ENCODE measurements at regions not wholly inside any gene's neighbourhood (a gene's known extent, or its start where the extent isn't known, plus 50 kb on each side); places are given as distances from the start of the nearest gene placed in this dataset.

GRCh38 chr21:24188506-24188905 lies 1418.8 kb downstream of the MRPL39 start:
- no peak for DNase-seq

- no peak for DNase-seq
Measured at GRCh38 chr21:24183077-24183476, 1424.2 kb downstream of the MRPL39 start.

- no peak for DNase-seq
Measured at GRCh38 chr21:24179110-24179509, 1428.2 kb downstream of the MRPL39 start.

GRCh38 chr21:24175106-24175505 lies 1432.2 kb downstream of the MRPL39 start:
- DNase-seq, result no peak

GRCh38 chr21:24171736-24172135 lies 1435.5 kb downstream of the MRPL39 start:
- no peak for DNase-seq

GRCh38 chr21:24163539-24163938 lies 1443.7 kb downstream of the MRPL39 start:
- DNase-seq, result no peak

- no peak for DNase-seq
Measured at GRCh38 chr21:24160528-24160927, 1446.8 kb downstream of the MRPL39 start.

GRCh38 chr21:24153137-24153536 lies 1454.1 kb downstream of the MRPL39 start:
- DNase-seq, result no peak

GRCh38 chr21:24150753-24151152 lies 1456.5 kb downstream of the MRPL39 start:
- DNase-seq, result no peak

GRCh38 chr21:24148461-24148860 lies 1458.8 kb downstream of the MRPL39 start:
- DNase-seq, result no peak

- DNase-seq, result no peak
Measured at GRCh38 chr21:24147674-24148073, 1459.6 kb downstream of the MRPL39 start.

GRCh38 chr21:24131056-24131455 lies 1476.2 kb downstream of the MRPL39 start:
- DNase-seq, result no peak

GRCh38 chr21:24127651-24128050 lies 1479.6 kb downstream of the MRPL39 start:
- DNase-seq, result no peak

GRCh38 chr21:24123785-24124184 lies 1483.5 kb downstream of the MRPL39 start:
- DNase-seq, result no peak

- DNase-seq, result no peak
Measured at GRCh38 chr21:24118738-24119459, 1488.4 kb downstream of the MRPL39 start.

GRCh38 chr21:24115141-24115540 lies 1492.1 kb downstream of the MRPL39 start:
- no peak for DNase-seq

- no peak for DNase-seq
Measured at GRCh38 chr21:24112020-24112419, 1495.3 kb downstream of the MRPL39 start.

GRCh38 chr21:24110846-24111245 lies 1496.4 kb downstream of the MRPL39 start:
- DNase-seq, result no peak

GRCh38 chr21:24097181-24097580 lies 1510.1 kb downstream of the MRPL39 start:
- DNase-seq, result no peak

- DNase-seq, result no peak
Measured at GRCh38 chr21:24096651-24097050, 1510.6 kb downstream of the MRPL39 start.

- peak; percentile 17 for DNase-seq
Measured at GRCh38 chr21:24093032-24093431, 1514.2 kb downstream of the MRPL39 start.

- DNase-seq, result no peak
Measured at GRCh38 chr21:24076179-24076578, 1531.1 kb downstream of the MRPL39 start.

- DNase-seq, result no peak
Measured at GRCh38 chr21:24055696-24056095, 1551.6 kb downstream of the MRPL39 start.

GRCh38 chr21:24050231-24050630 lies 1557.0 kb downstream of the MRPL39 start:
- DNase-seq, result no peak

GRCh38 chr21:24046829-24047443 lies 1560.3 kb downstream of the MRPL39 start:
- DNase-seq, result no peak
